ENCODE measurements at regions not wholly inside any gene's neighbourhood (a gene's known extent, or its start where the extent isn't known, plus 50 kb on each side); places are given as distances from the start of the nearest gene placed in this dataset.

DNA sequence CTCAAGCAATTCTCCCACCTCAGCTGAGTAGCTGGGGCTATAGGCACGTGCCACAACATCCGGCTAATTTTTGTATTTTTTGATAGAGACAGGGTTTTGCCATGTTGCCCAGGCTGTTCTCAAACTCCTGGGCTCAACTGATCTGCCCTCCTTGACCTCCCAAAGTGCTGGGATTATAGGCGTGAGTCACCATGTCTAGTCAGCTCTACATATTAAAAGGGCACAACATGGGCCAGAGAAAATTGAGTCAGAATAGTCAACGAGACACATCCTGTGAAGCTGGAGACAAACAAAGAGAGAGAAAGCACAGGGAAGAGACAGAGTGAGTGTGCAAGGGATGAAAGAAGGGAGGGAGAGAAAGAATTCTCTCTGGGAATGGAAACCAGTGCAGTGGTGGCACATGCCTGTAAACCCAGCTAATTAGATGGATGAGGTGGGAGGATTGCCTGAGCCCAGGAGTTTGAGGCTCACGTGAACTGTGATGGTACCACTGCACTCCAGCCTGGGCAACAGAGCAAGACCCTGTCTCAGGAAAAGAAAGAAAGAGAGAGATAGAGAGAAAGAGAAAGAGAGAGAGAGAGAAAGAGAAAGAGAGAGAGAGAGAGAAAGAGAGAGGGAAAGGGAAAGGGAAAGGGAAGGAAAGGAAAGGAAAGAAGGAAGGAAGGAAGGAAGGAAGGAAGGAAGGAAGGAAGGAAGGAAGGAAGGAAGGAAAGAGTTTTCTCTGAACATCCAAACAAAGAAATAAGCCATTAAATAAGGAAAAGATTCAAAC, 107.2 kb upstream of the SLC25A36 start:
- 91% methylated on average over 5 of the region's 5 CpGs for WGBS, 2 donors
- H3K27ac ChIP-seq, result no peak overlapping the region
- no peak overlapping the region for H3K4me3 ChIP-seq
- no peaks in the 10 kb centered on the region for H3K36me3 ChIP-seq (ENCODE audit: low read depth, missing control alignments)
- TF ChIP-seq, protein P1, sequence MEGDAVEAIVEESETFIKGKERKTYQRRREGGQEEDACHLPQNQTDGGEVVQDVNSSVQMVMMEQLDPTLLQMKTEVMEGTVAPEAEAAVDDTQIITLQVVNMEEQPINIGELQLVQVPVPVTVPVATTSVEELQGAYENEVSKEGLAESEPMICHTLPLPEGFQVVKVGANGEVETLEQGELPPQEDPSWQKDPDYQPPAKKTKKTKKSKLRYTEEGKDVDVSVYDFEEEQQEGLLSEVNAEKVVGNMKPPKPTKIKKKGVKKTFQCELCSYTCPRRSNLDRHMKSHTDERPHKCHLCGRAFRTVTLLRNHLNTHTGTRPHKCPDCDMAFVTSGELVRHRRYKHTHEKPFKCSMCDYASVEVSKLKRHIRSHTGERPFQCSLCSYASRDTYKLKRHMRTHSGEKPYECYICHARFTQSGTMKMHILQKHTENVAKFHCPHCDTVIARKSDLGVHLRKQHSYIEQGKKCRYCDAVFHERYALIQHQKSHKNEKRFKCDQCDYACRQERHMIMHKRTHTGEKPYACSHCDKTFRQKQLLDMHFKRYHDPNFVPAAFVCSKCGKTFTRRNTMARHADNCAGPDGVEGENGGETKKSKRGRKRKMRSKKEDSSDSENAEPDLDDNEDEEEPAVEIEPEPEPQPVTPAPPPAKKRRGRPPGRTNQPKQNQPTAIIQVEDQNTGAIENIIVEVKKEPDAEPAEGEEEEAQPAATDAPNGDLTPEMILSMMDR (IDR thresholded peaks at IDR 0.05), result no peak
- TF ChIP-seq POLR2A (IDR thresholded peaks at IDR 0.05), result no peak
- no peaks in the 10 kb centered on the region for H3K9me3 ChIP-seq
- intact Hi-C loops (cut with DNase I; ENCODE audit: low total_unique reads), result no loop called here
- no peaks in the 10 kb centered on the region for H3K4me1 ChIP-seq
- no peak for DNase-seq
- no peaks in the 10 kb centered on the region for H3K27me3 ChIP-seq

DNA sequence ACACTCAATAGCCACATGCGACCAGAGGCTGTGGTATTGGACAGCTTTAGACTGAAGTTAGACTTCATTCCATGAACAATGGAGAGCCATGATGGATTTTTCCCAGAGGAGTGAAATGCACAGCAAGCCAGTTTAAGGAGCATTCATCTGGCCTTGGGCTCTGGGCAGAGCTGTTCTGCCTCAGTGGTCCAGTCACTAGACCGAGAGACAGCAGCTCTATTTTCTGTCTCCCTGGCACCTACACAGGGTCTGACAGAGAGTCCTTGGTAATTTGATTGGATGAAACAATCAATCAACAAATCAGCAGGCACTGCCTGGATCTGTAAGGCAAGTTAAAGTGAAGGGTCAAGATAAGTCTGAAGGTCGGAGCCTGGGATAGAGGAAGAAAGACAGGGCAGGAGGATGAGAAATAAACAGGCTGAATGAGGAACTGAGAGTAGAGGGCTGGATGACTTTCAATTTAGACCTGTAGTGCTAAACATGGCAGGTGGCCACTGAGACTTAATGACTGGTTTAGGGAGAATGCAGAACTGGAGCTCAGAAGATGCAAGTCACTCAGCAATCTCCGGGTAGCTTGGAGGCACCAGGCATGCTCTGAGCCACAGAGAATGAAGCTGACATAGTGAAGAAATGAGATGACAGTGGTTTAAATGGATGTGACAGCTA, 98.5 kb upstream of the SLC25A36 start:
- H3K27ac ChIP-seq, result no peak overlapping the region
- intact Hi-C loops (cut with DNase I; ENCODE audit: low total_unique reads), result no loop called here
- H3K4me3 ChIP-seq, result no peak overlapping the region
- H3K4me1 ChIP-seq, result peaks cover 7% of the 10 kb centered on the region
- WGBS, 2 donors, result 82 to 88% methylated on average over 4 of the region's 4 CpGs
- no peaks in the 10 kb centered on the region for H3K9me3 ChIP-seq
- no peaks in the 10 kb centered on the region for H3K27me3 ChIP-seq
- H3K36me3 ChIP-seq (ENCODE audit: low read depth, missing control alignments), result no peaks in the 10 kb centered on the region
- TF ChIP-seq, protein P1 (IDR thresholded peaks at IDR 0.05), result no peak
- TF ChIP-seq POLR2A (IDR thresholded peaks at IDR 0.05), result no peak
- DNase-seq, result no peak

DNA sequence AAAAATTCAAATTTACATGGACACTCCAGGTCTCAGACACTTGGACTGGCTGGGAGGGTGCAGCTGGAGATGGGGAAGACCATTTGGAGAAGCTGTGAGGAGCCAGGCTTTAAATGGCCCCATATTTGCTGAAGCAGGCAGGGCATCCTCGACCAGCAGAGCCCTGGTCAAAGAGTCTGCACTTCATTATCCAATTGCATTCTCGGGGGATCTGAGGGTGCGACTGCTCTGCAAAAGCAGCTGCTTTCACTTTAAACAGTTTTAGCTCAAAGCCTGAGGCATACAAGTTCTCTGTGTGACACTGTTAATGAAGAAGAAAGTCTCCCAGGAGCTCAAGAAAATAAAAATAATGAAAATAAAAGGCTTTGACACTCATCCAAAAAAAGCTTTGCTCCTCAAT, 98.0 kb upstream of the SLC25A36 start:
- DNase-seq, result no peak
- TF ChIP-seq, protein P1 (IDR thresholded peaks at IDR 0.05), result no peak
- TF ChIP-seq POLR2A (IDR thresholded peaks at IDR 0.05), result no peak
- 29 to 48% methylated on average over 3 of the region's 3 CpGs for WGBS, 2 donors
- no peak overlapping the region for H3K4me3 ChIP-seq
- peaks cover 7% of the 10 kb centered on the region for H3K4me1 ChIP-seq
- intact Hi-C loops (cut with DNase I; ENCODE audit: low total_unique reads), result no loop called here
- H3K36me3 ChIP-seq (ENCODE audit: low read depth, missing control alignments), result no peaks in the 10 kb centered on the region
- H3K27me3 ChIP-seq, result no peaks in the 10 kb centered on the region
- H3K27ac ChIP-seq, result no peak overlapping the region
- no peaks in the 10 kb centered on the region for H3K9me3 ChIP-seq

DNA sequence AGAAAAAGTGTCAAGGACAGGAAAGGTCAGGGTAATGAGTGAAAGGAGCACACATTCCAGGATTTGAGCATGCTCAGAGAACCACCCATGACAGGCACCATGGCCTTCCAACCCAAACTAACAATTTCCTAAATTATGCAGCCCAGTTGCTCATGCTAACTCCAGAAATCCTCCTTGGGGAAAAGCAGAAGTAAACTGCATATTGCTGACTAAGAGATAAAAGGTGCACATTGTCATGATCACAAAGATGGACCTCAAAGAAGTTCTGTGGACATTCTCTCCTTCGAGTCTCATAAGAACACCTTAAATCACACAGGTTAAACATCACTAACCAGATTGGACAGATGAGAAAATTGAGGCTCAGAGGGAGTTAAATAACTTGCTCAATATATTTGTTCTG, 97.6 kb upstream of the SLC25A36 start:
- Histone ChIP-seq H3K27me3 (no peaks in the 10 kb centered on the region), H3K27ac (no peak overlapping the region), H3K9me3 (no peaks in the 10 kb centered on the region), H3K36me3 (ENCODE audit: low read depth, missing control alignments) (no peaks in the 10 kb centered on the region), H3K4me3 (no peak overlapping the region), H3K4me1 (peaks cover 7% of the 10 kb centered on the region)
- no peak for DNase-seq
- TF ChIP-seq, protein P1 (IDR thresholded peaks at IDR 0.05), result no peak
- no peak for TF ChIP-seq POLR2A (IDR thresholded peaks at IDR 0.05)
- intact Hi-C loops (cut with DNase I; ENCODE audit: low total_unique reads), result no loop called here
- 57 to 72% methylated on average over 1 of the region's 1 CpG for WGBS, 2 donors
